ENCODE measurements at regions not wholly inside any gene's neighbourhood (a gene's known extent, or its start where the extent isn't known, plus 50 kb on each side); places are given as distances from the start of the nearest gene placed in this dataset.

DNA sequence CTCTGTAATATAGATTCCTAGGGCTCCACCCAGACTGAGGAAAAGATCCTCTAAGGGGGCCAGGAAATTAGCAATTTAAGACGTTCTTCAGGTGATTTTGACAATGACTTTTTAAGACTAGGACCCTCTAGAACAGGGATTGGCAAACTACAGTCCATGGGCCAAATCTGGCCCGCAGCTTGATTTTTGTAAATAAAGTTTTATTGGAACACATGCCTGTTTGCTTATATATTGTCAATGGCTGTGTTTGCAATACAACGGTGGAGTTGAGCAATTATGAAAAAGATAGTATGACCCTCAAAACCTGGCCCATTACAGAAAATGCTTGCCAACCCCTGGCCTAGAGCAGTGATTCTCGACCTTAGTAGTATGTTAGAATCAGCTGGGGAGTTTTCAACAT, 181.9 kb downstream of the SOX9 start:
- TF ChIP-seq, protein P1, sequence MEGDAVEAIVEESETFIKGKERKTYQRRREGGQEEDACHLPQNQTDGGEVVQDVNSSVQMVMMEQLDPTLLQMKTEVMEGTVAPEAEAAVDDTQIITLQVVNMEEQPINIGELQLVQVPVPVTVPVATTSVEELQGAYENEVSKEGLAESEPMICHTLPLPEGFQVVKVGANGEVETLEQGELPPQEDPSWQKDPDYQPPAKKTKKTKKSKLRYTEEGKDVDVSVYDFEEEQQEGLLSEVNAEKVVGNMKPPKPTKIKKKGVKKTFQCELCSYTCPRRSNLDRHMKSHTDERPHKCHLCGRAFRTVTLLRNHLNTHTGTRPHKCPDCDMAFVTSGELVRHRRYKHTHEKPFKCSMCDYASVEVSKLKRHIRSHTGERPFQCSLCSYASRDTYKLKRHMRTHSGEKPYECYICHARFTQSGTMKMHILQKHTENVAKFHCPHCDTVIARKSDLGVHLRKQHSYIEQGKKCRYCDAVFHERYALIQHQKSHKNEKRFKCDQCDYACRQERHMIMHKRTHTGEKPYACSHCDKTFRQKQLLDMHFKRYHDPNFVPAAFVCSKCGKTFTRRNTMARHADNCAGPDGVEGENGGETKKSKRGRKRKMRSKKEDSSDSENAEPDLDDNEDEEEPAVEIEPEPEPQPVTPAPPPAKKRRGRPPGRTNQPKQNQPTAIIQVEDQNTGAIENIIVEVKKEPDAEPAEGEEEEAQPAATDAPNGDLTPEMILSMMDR (conservative IDR thresholded peaks at IDR 0.05; ENCODE audit: low read length) = no peak
- no peak for TF ChIP-seq EZH2phosphoT487 (IDR thresholded peaks at IDR 0.05; ENCODE audit: borderline replicate concordance)

All from Loucy (cell line).